GM12878 (cell line): ENCODE measurements at regions not wholly inside any gene's neighbourhood (a gene's known extent, or its start where the extent isn't known, plus 50 kb on each side); places are given as distances from the start of the nearest gene placed in this dataset.

Source experiments
- ATAC-seq: fragments of 200-7000 bp; cut with Tn5 transposase; 3 replicates; pipeline ENCODE4 v1.9.1; 2020; ENCODE audit warnings: mild to moderate bottlenecking, moderate library complexity
- BruUV-seq: library from RNA; stranded (reverse); fragments of 400-500 nt; replicated peaks from 2 replicates; lab custom pipeline; 2021; lab: Mats Ljungman, UMichigan
- CTCF ChIA-PET: fragments of 300-600 bp; sonication (Branson Sonifier 250); formaldehyde crosslinking; extraction: SDS; loops from one replicate; lab custom pipeline; 2021; ENCODE audit warnings: inconsistent platforms; lab: Yijun Ruan, JAX
- POLR2A ChIA-PET: fragments of 350-600 bp; formaldehyde crosslinking; extraction: SDS; loops from one replicate; lab custom pipeline; 2021; ENCODE audit warnings: inconsistent platforms; lab: Charles Lee
- RAD21 ChIA-PET: fragments of 300-600 bp; sonication (Branson Sonifier 250); formaldehyde crosslinking; loops from one replicate; lab custom pipeline; 2023; ENCODE audit warnings: antibody characterized with exemption; ENCODE audit not compliant: unreplicated experiment; lab: Charles Lee
- SMC1A ChIA-PET: fragments of 300-600 bp; sonication (Branson Sonifier 250); formaldehyde crosslinking; loops from one replicate; lab custom pipeline; 2023; ENCODE audit not compliant: unreplicated experiment, uncharacterized antibody; lab: Charles Lee
- DNase-seq: peaks from one replicate; pipeline ENCODE4 v3.0.0-alpha.2; 2011; ENCODE audit warnings: low read depth, low spot score
- FAIRE-seq: peaks from 3 replicates; lab custom pipeline; 2011; peaks lifted over from hg19 to GRCh38; lab: Jason Lieb, UNC
- H2AFZ ChIP-seq: 2 replicates; pipeline ENCODE4 v1.6.0; 2011; ENCODE audit warnings: low read depth, low read length, control low read depth; ENCODE audit not compliant: control insufficient read depth
- H3K27ac ChIP-seq: 2 replicates; pipeline ENCODE4 v1.5.1; 2011; ENCODE audit warnings: control low read depth; ENCODE audit not compliant: control insufficient read depth, insufficient read depth
- H3K27me3 ChIP-seq, 2 experiments: replicated peaks in 1 of 2; 2 replicates each; pipeline versions ENCODE4 v1.6.0 to v1.6.1; 2011; ENCODE audit warnings: low read length in 1 of 2; ENCODE audit not compliant: control insufficient read depth in 2 of 2, insufficient read depth in 2 of 2
- H3K36me3 ChIP-seq, 2 experiments: 2 replicates each; pipeline ENCODE4 v1.5.1; 2011; ENCODE audit warnings: low read length in 1 of 2; ENCODE audit not compliant: control insufficient read depth in 2 of 2, insufficient read depth in 2 of 2
- H3K4me1 ChIP-seq: 2 replicates; pipeline ENCODE4 v1.6.1; 2011; ENCODE audit warnings: mild to moderate bottlenecking, low read length, moderate library complexity, mixed read lengths; ENCODE audit not compliant: control insufficient read depth, insufficient read depth
- H3K4me2 ChIP-seq: 2 replicates; pipeline ENCODE4 v1.6.0; 2011; ENCODE audit warnings: control low read depth; ENCODE audit not compliant: control insufficient read depth, insufficient read depth
- H3K4me3 ChIP-seq: fragments of 200-600 bp; sonication (generic); 2 replicates; pipeline ENCODE4 v1.5.1; 2016
- H3K79me2 ChIP-seq: 2 replicates; pipeline ENCODE4 v1.6.0; 2011; ENCODE audit warnings: low read length; ENCODE audit not compliant: control insufficient read depth, insufficient read depth
- H3K9ac ChIP-seq: 2 replicates; pipeline ENCODE4 v1.8.0; 2011; ENCODE audit warnings: low read length, control low read depth, mixed read lengths; ENCODE audit not compliant: control insufficient read depth, insufficient read depth
- H3K9me3 ChIP-seq: replicated peaks from 3 replicates; pipeline ENCODE4 v1.5.1; 2011; ENCODE audit warnings: mild to moderate bottlenecking, low read length; ENCODE audit not compliant: control insufficient read depth, insufficient read depth
- H4K20me1 ChIP-seq: 2 replicates; pipeline ENCODE4 v1.6.0; 2011; ENCODE audit not compliant: control insufficient read depth, insufficient read depth
- CBX3 ChIP-seq: fragments of 200-600 bp; sonication (generic); IDR thresholded peaks from 2 replicates; pipeline ENCODE4 v1.6.1; 2016; ENCODE audit warnings: low read depth, borderline replicate concordance
- CEBPB ChIP-seq, 2 experiments: fragments of 150-350 bp in 1 of 2; IDR thresholded peaks; 2 replicates each; pipeline ENCODE4 v1.6.1; 2012 to 2014; ENCODE audit warnings: low read depth in 2 of 2, low read length in 2 of 2, borderline replicate concordance in 1 of 2, inconsistent platforms in 1 of 2
- CHD2 ChIP-seq: IDR thresholded peaks from 2 replicates; pipeline ENCODE4 v1.6.1; 2011; ENCODE audit warnings: low read depth, low read length, improper control_type of control experiment, borderline replicate concordance
- GATAD2B ChIP-seq: fragments of 450-650 bp; conservative IDR thresholded peaks from 2 replicates; pipeline ENCODE4 v1.6.1; 2017; ENCODE audit warnings: low read depth, mild to moderate bottlenecking, moderate library complexity
- HDGF ChIP-seq: fragments of 450-650 bp; IDR thresholded peaks from 2 replicates; pipeline ENCODE4 v1.6.1; 2016; ENCODE audit warnings: antibody characterized with exemption
- JUNB ChIP-seq: IDR thresholded peaks from 2 replicates; pipeline ENCODE4 v1.6.1; 2016; ENCODE audit warnings: antibody characterized with exemption, mild to moderate bottlenecking
- MEF2A ChIP-seq: IDR thresholded peaks from 2 replicates; pipeline ENCODE4 v1.6.1; 2011; ENCODE audit warnings: low read depth, mild to moderate bottlenecking, low read length, moderate library complexity; ENCODE audit not compliant: insufficient read depth
- MTA3 ChIP-seq: IDR thresholded peaks from 2 replicates; pipeline ENCODE4 v1.6.1; 2012; ENCODE audit warnings: low read length, inconsistent platforms, borderline replicate concordance
- NBN ChIP-seq: fragments of 450-650 bp; IDR thresholded peaks from 2 replicates; pipeline ENCODE4 v1.6.1; 2016
- RAD51 ChIP-seq: fragments of 450-650 bp; IDR thresholded peaks from 2 replicates; pipeline ENCODE4 v1.6.1; 2016; ENCODE audit warnings: moderate library complexity, mild to moderate bottlenecking, inconsistent platforms
- RFX5 ChIP-seq: IDR thresholded peaks from 2 replicates; pipeline ENCODE4 v1.6.1; 2011; ENCODE audit warnings: low read depth, low read length, improper control_type of control experiment
- SMAD1 ChIP-seq: fragments of 450-650 bp; IDR thresholded peaks from 2 replicates; pipeline ENCODE4 v1.6.1; 2018; ENCODE audit warnings: mild to moderate bottlenecking, low read depth; ENCODE audit not compliant: partially characterized antibody
- TBL1XR1 ChIP-seq: IDR thresholded peaks from 2 replicates; pipeline ENCODE4 v1.6.1; 2012; ENCODE audit warnings: low read depth, low read length, improper control_type of control experiment
- ZBED1 ChIP-seq: IDR thresholded peaks from 2 replicates; pipeline ENCODE4 v1.6.1; 2016; ENCODE audit warnings: borderline replicate concordance
- ZZZ3 ChIP-seq: IDR thresholded peaks from 2 replicates; pipeline ENCODE4 v1.6.1; 2011; ENCODE audit warnings: low read depth; ENCODE audit not compliant: control insufficient read depth, insufficient read length
- WGBS: methylation state at CpG from one replicate; pipeline ENCODE4 v1.1.6; 2016; ENCODE audit warnings: low lambda C conversion rate; ENCODE audit not compliant: insufficient replicate concordance, insufficient coverage; ENCODE audit errors: missing lambda C conversion rate; 5-methylcytosine and 5-hydroxymethylcytosine counted together
- in situ Hi-C: fragments of 300-500 bp; cut with MboI; formaldehyde crosslinking; loops from 9 replicates; pipeline ENCODE4 v1.14.3; 2018; ENCODE audit warnings: mixed read lengths
- intact Hi-C: fragments of 100-400 bp; cut with micrococcal nuclease; formaldehyde crosslinking; loops from one replicate; pipeline ENCODE4 v1.14.2; 2022; ENCODE audit not compliant: unreplicated experiment
- TF ChIP-seq, protein P1 (sequence below): fragments of 450-650 bp; IDR thresholded peaks from 2 replicates; pipeline ENCODE4 v1.6.1; 2018; ENCODE audit warnings: borderline replicate concordance, mild to moderate bottlenecking; ENCODE audit not compliant: partially characterized antibody
- TF ChIP-seq, protein P2 (sequence below): fragments of 450-650 bp; formaldehyde crosslinking; IDR thresholded peaks from 2 replicates; pipeline ENCODE4 v1.4.0; 2022; ENCODE audit warnings: mild to moderate bottlenecking, moderate library complexity
- TF ChIP-seq, protein P3 (sequence below): IDR thresholded peaks from 2 replicates; pipeline ENCODE4 v1.6.1; 2012; ENCODE audit warnings: low read depth, low read length, improper control_type of control experiment

DNA sequence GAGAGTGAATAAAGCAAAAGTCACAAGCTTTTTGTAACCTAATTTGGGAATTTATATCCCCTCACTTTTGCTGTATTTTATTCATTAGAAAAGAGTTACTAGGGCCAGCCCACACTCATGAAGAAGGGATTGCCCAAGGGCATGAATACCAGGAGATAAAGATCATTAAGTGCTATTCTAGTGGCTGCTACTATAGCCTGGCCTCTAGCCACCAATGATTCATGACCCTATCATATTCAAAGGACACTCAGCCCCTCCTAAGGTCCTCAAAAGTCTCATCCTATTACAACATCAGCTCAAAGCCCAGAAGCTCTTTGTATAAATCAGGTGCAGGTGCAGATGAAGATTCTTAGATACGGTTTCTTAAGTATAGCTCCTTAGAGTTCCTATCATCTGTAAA lies 518.1 kb downstream of the TRHDE start:
- Histone ChIP-seq H3K36me3 (no peaks in the 10 kb centered on the region), H2AFZ (no peak overlapping the region), H3K4me1 (no peaks in the 10 kb centered on the region), H3K27me3 (no peaks in the 10 kb centered on the region), H3K9ac (no peak overlapping the region), H3K79me2 (no peaks in the 10 kb centered on the region), H3K4me3 (no peak overlapping the region), H4K20me1 (no peaks in the 10 kb centered on the region), H3K9me3 (no peaks in the 10 kb centered on the region), H3K4me2 (no peak overlapping the region), H3K27ac (no peak overlapping the region)
- no peak for TF ChIP-seq RAD51
- no peak for TF ChIP-seq CEBPB (IDR thresholded peaks at IDR 0.05; ENCODE audit: borderline replicate concordance in 1 of 2, low read depth in 2 of 2, low read length in 2 of 2)
- TF ChIP-seq TBL1XR1, result no peak
- no peak for TF ChIP-seq CBX3
- no peak for TF ChIP-seq ZBED1
- TF ChIP-seq NBN, result no peak
- no peak for TF ChIP-seq JUNB
- no peak for TF ChIP-seq RFX5
- TF ChIP-seq CHD2, result no peak
- TF ChIP-seq MEF2A, result no peak
- no peak for TF ChIP-seq GATAD2B
- TF ChIP-seq, protein P1, sequence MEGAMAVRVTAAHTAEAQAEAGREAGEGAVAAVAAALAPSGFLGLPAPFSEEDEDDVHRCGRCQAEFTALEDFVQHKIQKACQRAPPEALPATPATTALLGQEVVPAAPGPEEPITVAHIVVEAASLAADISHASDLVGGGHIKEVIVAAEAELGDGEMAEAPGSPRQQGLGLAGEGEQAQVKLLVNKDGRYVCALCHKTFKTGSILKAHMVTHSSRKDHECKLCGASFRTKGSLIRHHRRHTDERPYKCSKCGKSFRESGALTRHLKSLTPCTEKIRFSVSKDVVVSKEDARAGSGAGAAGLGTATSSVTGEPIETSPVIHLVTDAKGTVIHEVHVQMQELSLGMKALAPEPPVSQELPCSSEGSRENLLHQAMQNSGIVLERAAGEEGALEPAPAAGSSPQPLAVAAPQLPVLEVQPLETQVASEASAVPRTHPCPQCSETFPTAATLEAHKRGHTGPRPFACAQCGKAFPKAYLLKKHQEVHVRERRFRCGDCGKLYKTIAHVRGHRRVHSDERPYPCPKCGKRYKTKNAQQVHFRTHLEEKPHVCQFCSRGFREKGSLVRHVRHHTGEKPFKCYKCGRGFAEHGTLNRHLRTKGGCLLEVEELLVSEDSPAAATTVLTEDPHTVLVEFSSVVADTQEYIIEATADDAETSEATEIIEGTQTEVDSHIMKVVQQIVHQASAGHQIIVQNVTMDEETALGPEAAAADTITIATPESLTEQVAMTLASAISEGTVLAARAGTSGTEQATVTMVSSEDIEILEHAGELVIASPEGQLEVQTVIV, result no peak
- TF ChIP-seq, protein P2, sequence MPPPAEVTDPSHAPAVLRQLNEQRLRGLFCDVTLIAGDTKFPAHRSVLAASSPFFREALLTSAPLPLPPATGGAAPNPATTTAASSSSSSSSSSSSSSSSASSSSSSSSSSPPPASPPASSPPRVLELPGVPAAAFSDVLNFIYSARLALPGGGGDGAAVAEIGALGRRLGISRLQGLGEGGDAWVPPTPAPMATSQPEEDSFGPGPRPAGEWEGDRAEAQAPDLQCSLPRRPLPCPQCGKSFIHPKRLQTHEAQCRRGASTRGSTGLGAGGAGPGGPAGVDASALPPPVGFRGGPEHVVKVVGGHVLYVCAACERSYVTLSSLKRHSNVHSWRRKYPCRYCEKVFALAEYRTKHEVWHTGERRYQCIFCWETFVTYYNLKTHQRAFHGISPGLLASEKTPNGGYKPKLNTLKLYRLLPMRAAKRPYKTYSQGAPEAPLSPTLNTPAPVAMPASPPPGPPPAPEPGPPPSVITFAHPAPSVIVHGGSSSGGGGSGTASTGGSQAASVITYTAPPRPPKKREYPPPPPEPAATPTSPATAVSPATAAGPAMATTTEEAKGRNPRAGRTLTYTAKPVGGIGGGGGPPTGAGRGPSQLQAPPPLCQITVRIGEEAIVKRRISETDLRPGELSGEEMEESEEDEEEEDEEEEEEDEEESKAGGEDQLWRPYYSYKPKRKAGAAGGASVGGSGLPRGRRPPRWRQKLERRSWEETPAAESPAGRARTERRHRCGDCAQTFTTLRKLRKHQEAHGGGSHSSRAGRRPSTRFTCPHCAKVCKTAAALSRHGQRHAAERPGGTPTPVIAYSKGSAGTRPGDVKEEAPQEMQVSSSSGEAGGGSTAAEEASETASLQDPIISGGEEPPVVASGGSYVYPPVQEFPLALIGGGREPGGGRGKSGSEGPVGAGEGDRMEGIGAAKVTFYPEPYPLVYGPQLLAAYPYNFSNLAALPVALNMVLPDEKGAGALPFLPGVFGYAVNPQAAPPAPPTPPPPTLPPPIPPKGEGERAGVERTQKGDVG (CRISPR knock-in tag), result no peak
- TF ChIP-seq SMAD1, result no peak
- TF ChIP-seq, protein P3, sequence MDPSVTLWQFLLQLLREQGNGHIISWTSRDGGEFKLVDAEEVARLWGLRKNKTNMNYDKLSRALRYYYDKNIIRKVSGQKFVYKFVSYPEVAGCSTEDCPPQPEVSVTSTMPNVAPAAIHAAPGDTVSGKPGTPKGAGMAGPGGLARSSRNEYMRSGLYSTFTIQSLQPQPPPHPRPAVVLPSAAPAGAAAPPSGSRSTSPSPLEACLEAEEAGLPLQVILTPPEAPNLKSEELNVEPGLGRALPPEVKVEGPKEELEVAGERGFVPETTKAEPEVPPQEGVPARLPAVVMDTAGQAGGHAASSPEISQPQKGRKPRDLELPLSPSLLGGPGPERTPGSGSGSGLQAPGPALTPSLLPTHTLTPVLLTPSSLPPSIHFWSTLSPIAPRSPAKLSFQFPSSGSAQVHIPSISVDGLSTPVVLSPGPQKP, result no peak
- TF ChIP-seq ZZZ3, result no peak
- TF ChIP-seq MTA3, result no peak
- no peak for TF ChIP-seq HDGF
- intact Hi-C loops (no loop called here), in situ Hi-C loops (no loop called here)
- ChIA-PET POLR2A (no interaction called here), CTCF (no interaction called here), RAD21 (no interaction called here), SMC1A (interaction anchor here (1.1 kb wide), 1 partner anchor 14 kb away, joined by 3 read pairs; no protein-coding TSS in a partner anchor)
- DNase-seq (no peak), ATAC-seq (no peak), FAIRE-seq (no peak)
- 35% methylated on average over 1 of the region's 1 CpG for WGBS
- no TSS peak for BruUV-seq
